ENCODE measurements at regions not wholly inside any gene's neighbourhood (a gene's known extent, or its start where the extent isn't known, plus 50 kb on each side); places are given as distances from the start of the nearest gene placed in this dataset.
A peak's percentile ranks its signal among the peaks of the same experiment; 100 is the strongest.

DNA sequence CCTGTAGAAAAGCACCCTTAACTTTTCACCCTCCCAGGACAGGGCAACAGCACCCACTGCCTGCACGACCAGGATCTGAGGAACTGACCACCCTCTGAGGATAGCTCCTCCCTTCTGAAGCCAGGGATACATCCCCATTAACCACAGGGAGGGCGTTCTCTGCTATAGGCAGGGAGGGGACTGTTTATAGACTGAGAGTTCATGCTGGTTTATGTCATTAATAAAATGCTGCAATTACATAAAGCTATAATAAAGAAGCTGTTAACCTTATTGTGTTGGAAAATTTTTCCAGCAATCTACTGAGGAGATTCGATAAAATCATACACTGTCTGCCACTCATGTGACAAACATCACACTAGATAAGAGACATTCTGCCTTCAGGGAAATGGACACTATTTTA, 232.4 kb upstream of the SFSWAP start (continued):
- TF ChIP-seq RBM25 (IDR thresholded peaks at IDR 0.05; ENCODE audit: low read depth, low read length, severe bottlenecking) (no peak), NR1H2 (CRISPR knock-in tag; IDR thresholded peaks at IDR 0.05) (no peak), HEY1 (CRISPR knock-in tag; IDR thresholded peaks at IDR 0.05; ENCODE audit: borderline replicate concordance) (no peak)
- TF ChIP-seq, protein P1, sequence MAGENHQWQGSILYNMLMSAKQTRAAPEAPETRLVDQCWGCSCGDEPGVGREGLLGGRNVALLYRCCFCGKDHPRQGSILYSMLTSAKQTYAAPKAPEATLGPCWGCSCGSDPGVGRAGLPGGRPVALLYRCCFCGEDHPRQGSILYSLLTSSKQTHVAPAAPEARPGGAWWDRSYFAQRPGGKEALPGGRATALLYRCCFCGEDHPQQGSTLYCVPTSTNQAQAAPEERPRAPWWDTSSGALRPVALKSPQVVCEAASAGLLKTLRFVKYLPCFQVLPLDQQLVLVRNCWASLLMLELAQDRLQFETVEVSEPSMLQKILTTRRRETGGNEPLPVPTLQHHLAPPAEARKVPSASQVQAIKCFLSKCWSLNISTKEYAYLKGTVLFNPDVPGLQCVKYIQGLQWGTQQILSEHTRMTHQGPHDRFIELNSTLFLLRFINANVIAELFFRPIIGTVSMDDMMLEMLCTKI (IDR thresholded peaks at IDR 0.05; ENCODE audit: partially characterized antibody) = no peak

DNA sequence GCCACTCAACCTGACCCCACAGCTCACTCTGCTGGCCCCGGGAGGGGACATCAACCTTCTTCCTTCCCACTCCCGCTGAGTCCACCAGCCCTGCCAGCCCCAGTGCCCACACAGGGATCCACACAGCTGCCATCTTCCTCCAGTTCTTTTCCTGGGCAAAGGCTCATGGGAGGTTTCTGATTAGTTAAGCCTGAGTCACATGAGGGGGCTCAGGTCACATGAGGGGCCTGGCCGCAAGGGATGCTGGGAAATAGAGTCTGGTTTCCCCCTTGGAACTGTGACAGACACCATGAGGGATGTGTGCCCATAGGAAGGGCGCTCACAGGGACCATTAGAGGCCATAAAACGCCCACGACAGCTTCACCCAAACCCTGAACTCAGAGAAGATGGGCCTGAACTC, 228.7 kb upstream of the SFSWAP start:
- DNase-seq (ENCODE audit: extremely low read depth in 1 of 4, low spot score in 3 of 4) (no peak), ATAC-seq (peak; percentile 48; the same call in 2 of the 3 replicates), FAIRE-seq (no peak)
- 6% methylated on average over 6 of the region's 6 CpGs for WGBS (ENCODE audit: insufficient coverage, low coverage, missing lambda C conversion rate)
- H3K4me3 ChIP-seq = no peak overlapping the region
- no peaks in the 10 kb centered on the region for H4K20me1 ChIP-seq (replicated peaks; ENCODE audit: control insufficient read depth, insufficient read depth, low read length)
- no peaks in the 10 kb centered on the region for H3K9me1 ChIP-seq (ENCODE audit: control insufficient read depth, insufficient read depth, low read length)
- H3K79me2 ChIP-seq (ENCODE audit: control insufficient read depth, insufficient read depth, low read length) = no peaks in the 10 kb centered on the region
- H3K27me3 ChIP-seq (ENCODE audit: control insufficient read depth in 2 of 2, insufficient read depth in 2 of 2, low read length in 2 of 2) = peaks cover 8 to 36% of the 10 kb centered on the region in 2 experiments
- no TSS peak for BruUV-seq (replicated peaks)
- in situ Hi-C loops (cut with MboI) (no loop called here), intact Hi-C loops (cut with micrococcal nuclease) (no loop called here)
- peak overlapping the region; percentile 24; the same call in 1 of the 2 replicates for H3K4me2 ChIP-seq (ENCODE audit: insufficient read depth, low read length)
- H3K27ac ChIP-seq (ENCODE audit: extremely low read depth, low read depth, low read length) = no peak overlapping the region
- H2AFZ ChIP-seq (ENCODE audit: low read depth, low read length) = no peak overlapping the region
- POLR2A ChIA-PET = no interaction called here
- CTCF ChIA-PET (ENCODE audit: low intra/inter-chr PET ratio) = no interaction called here
- H3K9ac ChIP-seq (ENCODE audit: insufficient read depth in 1 of 2, low read depth in 2 of 2, low read length in 2 of 2) = no peak overlapping the region
- H3K9me3 ChIP-seq (replicated peaks; ENCODE audit: control insufficient read depth, insufficient read depth, low read depth, low read length) = peaks cover 3% of the 10 kb centered on the region; the same call in 1 of the 2 replicates
- H3K4me1 ChIP-seq (replicated peaks in 1 of 2; ENCODE audit: control insufficient read depth in 2 of 2, insufficient read depth in 2 of 2, low read length in 2 of 2) = no peaks in the 10 kb centered on the region
- H3K36me3 ChIP-seq (ENCODE audit: control insufficient read depth, insufficient read depth, low read length) = no peaks in the 10 kb centered on the region
- no peak for TF ChIP-seq JUND (IDR thresholded peaks at IDR 0.05; ENCODE audit: borderline replicate concordance, low read depth, low read length)
- no peak for TF ChIP-seq JUND (tag; IDR thresholded peaks at IDR 0.05; ENCODE audit: borderline replicate concordance, low read depth, low read length)
- TF ChIP-seq ZNF263 (CRISPR knock-in tag; IDR thresholded peaks at IDR 0.05; ENCODE audit: borderline replicate concordance) = no peak
- no peak for TF ChIP-seq PHF21A (IDR thresholded peaks at IDR 0.05; ENCODE audit: borderline replicate concordance, low read depth)
- TF ChIP-seq RBM22 (IDR thresholded peaks at IDR 0.05; ENCODE audit: low read depth, low read length, poor library complexity, severe bottlenecking) = no peak
- TF ChIP-seq, protein P2, sequence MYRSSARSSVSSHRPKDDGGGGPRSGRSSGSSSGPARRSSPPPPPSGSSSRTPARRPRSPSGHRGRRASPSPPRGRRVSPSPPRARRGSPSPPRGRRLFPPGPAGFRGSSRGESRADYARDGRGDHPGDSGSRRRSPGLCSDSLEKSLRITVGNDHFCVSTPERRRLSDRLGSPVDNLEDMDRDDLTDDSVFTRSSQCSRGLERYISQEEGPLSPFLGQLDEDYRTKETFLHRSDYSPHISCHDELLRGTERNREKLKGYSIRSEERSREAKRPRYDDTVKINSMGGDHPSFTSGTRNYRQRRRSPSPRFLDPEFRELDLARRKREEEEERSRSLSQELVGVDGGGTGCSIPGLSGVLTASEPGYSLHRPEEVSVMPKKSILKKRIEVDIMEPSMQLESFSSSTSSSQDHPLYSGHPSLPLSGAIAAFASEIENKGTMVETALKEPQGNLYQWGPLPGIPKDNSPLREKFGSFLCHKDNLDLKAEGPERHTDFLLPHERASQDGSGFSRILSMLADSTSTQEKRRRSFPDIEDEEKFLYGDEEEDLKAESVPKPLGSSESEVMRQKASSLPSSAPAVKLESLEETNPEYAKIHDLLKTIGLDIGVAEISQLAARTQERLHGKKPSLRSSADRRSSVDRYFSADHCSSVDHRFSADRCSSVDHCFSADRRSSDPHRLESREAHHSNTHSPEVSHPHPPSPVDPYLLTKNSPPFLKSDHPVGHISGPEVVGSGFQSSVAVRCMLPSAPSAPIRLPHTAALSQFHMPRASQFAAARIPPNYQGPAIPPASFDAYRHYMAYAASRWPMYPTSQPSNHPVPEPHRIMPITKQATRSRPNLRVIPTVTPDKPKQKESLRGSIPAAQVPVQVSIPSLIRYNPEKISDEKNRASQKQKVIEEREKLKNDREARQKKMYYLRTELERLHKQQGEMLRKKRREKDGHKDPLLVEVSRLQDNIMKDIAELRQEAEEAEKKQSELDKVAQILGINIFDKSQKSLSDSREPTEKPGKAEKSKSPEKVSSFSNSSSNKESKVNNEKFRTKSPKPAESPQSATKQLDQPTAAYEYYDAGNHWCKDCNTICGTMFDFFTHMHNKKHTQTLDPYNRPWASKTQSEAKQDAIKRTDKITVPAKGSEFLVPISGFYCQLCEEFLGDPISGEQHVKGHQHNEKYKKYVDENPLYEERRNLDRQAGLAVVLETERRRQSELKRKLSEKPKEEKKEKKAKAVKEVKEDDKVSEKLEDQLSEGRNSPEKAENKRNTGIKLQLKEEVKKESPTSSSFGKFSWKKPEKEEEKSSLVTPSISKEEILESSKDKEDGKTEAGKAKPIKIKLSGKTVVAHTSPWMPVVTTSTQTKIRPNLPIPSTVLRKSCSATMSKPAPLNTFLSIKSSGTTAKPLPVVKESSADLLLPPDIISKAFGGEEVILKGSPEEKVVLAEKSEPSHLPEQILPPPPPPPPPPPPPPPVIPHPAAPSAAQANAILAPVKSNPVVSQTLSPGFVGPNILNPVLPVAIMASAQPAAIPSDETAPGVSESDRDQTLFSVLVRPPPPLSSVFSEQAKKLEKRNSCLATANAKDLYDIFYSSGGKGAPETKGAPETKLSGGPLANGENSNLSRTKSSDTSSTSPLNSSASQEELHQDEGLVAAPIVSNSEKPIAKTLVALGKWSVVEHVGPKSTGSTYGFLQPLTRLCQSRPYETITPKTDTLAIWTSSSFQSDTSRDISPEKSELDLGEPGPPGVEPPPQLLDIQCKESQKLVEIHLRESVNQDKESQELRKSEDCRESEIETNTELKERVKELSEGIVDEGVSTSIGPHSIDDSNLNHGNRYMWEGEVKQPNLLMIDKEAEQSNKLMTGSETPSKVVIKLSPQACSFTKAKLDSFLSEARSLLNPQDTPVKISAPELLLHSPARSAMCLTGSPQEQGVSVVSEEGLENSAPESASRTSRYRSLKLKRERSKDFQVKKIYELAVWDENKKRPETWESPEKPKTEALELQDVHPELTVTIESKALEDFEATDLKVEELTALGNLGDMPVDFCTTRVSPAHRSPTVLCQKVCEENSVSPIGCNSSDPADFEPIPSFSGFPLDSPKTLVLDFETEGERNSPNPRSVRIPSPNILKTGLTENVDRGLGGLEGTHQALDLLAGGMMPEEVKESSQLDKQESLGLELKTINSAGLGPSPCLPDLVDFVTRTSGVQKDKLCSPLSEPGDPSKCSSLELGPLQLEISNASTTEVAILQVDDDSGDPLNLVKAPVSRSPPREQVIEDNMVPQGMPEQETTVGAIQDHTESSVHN (IDR thresholded peaks at IDR 0.05; ENCODE audit: borderline replicate concordance in 1 of 2, low read depth in 1 of 2) = no peak
- TF ChIP-seq, protein P3, sequence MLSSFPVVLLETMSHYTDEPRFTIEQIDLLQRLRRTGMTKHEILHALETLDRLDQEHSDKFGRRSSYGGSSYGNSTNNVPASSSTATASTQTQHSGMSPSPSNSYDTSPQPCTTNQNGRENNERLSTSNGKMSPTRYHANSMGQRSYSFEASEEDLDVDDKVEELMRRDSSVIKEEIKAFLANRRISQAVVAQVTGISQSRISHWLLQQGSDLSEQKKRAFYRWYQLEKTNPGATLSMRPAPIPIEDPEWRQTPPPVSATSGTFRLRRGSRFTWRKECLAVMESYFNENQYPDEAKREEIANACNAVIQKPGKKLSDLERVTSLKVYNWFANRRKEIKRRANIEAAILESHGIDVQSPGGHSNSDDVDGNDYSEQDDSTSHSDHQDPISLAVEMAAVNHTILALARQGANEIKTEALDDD (IDR thresholded peaks at IDR 0.05) = no peak
